Loucy (cell line): ENCODE measurements at regions not wholly inside any gene's neighbourhood (a gene's known extent, or its start where the extent isn't known, plus 50 kb on each side); places are given as distances from the start of the nearest gene placed in this dataset.

Experiments
- EZH2phosphoT487 ChIP-seq: fragments of 200-600 bp; IDR thresholded peaks from 2 replicates; pipeline ENCODE4 v1.6.1; 2018; ENCODE audit warnings: antibody characterized with exemption, mild to moderate bottlenecking, moderate library complexity, borderline replicate concordance
- TF ChIP-seq, protein P1 (sequence below): fragments of 200-600 bp; sonication (generic); conservative IDR thresholded peaks from 2 replicates; pipeline ENCODE4 v1.5.1; 2014; ENCODE audit warnings: mild to moderate bottlenecking, antibody characterized with exemption, low read length

GRCh38 chrX:150167482-150168324, 195.4 kb upstream of the MAMLD1 start:
- TF ChIP-seq, protein P1, sequence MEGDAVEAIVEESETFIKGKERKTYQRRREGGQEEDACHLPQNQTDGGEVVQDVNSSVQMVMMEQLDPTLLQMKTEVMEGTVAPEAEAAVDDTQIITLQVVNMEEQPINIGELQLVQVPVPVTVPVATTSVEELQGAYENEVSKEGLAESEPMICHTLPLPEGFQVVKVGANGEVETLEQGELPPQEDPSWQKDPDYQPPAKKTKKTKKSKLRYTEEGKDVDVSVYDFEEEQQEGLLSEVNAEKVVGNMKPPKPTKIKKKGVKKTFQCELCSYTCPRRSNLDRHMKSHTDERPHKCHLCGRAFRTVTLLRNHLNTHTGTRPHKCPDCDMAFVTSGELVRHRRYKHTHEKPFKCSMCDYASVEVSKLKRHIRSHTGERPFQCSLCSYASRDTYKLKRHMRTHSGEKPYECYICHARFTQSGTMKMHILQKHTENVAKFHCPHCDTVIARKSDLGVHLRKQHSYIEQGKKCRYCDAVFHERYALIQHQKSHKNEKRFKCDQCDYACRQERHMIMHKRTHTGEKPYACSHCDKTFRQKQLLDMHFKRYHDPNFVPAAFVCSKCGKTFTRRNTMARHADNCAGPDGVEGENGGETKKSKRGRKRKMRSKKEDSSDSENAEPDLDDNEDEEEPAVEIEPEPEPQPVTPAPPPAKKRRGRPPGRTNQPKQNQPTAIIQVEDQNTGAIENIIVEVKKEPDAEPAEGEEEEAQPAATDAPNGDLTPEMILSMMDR: no peak
- no peak for TF ChIP-seq EZH2phosphoT487
